Activated CD8-positive, alpha-beta T cell treated with anti-CD3 and anti-CD28 coated beads for 36 hours (primary cell): ENCODE measurements at regions not wholly inside any gene's neighbourhood (a gene's known extent, or its start where the extent isn't known, plus 50 kb on each side); places are given as distances from the start of the nearest gene placed in this dataset.
"Not testable (repeated sequence)": the region's sequence is repeated elsewhere in the genome, so short reads cannot be mapped to it uniquely, and the experiment has no call there.

Experiments
- ATAC-seq: fragments of 200-7000 bp; cut with Tn5 transposase; one replicate; pipeline ENCODE4 v1.10.0; 2021; ENCODE audit warnings: mild to moderate bottlenecking, moderate library complexity
- CTCF ChIA-PET: fragments of 350-600 bp; sonication (Branson Sonifier 250); formaldehyde crosslinking; loops from one replicate; lab custom pipeline; 2021; ENCODE audit warnings: antibody characterized with exemption; lab: Charles Lee
- POLR2A ChIA-PET: fragments of 350-600 bp; sonication (Branson Sonifier 250); formaldehyde crosslinking; loops from one replicate; lab custom pipeline; 2021; ENCODE audit warnings: antibody characterized with exemption; lab: Charles Lee
- DNase-seq: peaks from one replicate; pipeline ENCODE4 v3.0.0-alpha.2; 2020
- H3K27ac Mint-ChIP-seq: one replicate; pipeline ENCODE4 v1.8.0; 2021; ENCODE audit warnings: mild to moderate bottlenecking, mixed read lengths
- H3K27me3 Mint-ChIP-seq: one replicate; pipeline ENCODE4 v1.8.0; 2021; ENCODE audit warnings: mixed read lengths
- H3K36me3 Mint-ChIP-seq: one replicate; pipeline ENCODE4 v1.8.0; 2021; ENCODE audit warnings: low read depth, mixed read lengths
- H3K4me1 Mint-ChIP-seq: one replicate; pipeline ENCODE4 v1.8.0; 2021; ENCODE audit warnings: low read depth, mixed read lengths
- H3K4me3 Mint-ChIP-seq: one replicate; pipeline ENCODE4 v1.8.0; 2021; ENCODE audit warnings: mild to moderate bottlenecking, moderate library complexity, mixed read lengths
- H3K9me3 Mint-ChIP-seq: one replicate; pipeline ENCODE4 v1.8.0; 2021; ENCODE audit warnings: mixed read lengths
- intact Hi-C: fragments of 100-400 bp; cut with micrococcal nuclease; formaldehyde crosslinking; loops from one replicate; pipeline ENCODE4 v1.10.0; 2022
- TF ChIP-seq, protein P1 (sequence below): fragments of 200-600 bp; IDR thresholded peaks from one replicate; pipeline ENCODE4 v1.8.0; 2022; ENCODE audit warnings: antibody characterized with exemption, mild to moderate bottlenecking

DNA sequence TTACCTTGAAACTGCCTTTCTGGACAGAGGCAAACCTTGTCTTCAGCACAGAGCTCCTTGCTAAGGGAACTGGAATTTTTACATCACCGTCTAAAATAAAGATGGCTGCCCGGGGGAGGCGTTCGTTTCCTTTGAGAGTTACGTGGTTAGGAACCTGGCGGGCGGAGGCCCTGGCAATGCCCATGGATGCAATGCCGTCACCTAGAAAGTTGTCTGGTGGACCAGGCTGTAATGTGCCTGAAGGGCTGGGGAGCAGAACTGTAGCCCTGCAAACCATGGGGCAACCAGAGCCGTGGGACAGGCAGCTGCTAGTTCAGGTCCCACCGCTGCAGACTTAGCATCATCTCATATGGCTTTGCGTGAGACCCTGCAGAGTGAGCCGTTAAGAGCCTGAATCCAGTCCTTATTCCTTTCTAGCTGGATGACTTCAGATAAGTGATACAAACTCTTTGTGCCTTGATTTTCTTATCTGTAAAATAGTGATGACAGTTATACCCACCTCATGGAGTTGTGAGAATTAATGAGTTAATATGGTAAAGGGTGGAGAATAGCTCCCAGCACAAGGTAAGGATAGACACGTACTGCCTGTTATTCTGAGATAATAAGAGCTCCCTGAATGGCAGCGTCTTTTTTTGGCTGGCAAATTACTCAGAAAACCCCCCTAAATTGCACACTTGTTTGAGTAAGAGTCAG lies 219.7 kb downstream of the EMX2 start:
- peaks cover 16% of the 10 kb centered on the region for H3K27me3 Mint-ChIP-seq
- no peaks in the 10 kb centered on the region for H3K36me3 Mint-ChIP-seq
- H3K4me3 Mint-ChIP-seq, result no peak overlapping the region
- ChIA-PET CTCF (no interaction called here), POLR2A (no interaction called here)
- DNase-seq, result no peak
- ATAC-seq, result no peak
- no peak overlapping the region for H3K27ac Mint-ChIP-seq
- no peaks in the 10 kb centered on the region for H3K4me1 Mint-ChIP-seq
- TF ChIP-seq, protein P1, sequence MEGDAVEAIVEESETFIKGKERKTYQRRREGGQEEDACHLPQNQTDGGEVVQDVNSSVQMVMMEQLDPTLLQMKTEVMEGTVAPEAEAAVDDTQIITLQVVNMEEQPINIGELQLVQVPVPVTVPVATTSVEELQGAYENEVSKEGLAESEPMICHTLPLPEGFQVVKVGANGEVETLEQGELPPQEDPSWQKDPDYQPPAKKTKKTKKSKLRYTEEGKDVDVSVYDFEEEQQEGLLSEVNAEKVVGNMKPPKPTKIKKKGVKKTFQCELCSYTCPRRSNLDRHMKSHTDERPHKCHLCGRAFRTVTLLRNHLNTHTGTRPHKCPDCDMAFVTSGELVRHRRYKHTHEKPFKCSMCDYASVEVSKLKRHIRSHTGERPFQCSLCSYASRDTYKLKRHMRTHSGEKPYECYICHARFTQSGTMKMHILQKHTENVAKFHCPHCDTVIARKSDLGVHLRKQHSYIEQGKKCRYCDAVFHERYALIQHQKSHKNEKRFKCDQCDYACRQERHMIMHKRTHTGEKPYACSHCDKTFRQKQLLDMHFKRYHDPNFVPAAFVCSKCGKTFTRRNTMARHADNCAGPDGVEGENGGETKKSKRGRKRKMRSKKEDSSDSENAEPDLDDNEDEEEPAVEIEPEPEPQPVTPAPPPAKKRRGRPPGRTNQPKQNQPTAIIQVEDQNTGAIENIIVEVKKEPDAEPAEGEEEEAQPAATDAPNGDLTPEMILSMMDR, result no peak
- H3K9me3 Mint-ChIP-seq, result no peaks in the 10 kb centered on the region
- intact Hi-C loops, result no loop called here

GRCh38 chr10:117762819-117763172 lies 220.2 kb downstream of the EMX2 start:
- ATAC-seq (no peak), DNase-seq (no peak)
- Mint-ChIP-seq H3K4me3 (no peak overlapping the region), H3K27me3 (peaks cover 16% of the 10 kb centered on the region), H3K27ac (no peak overlapping the region), H3K9me3 (no peaks in the 10 kb centered on the region), H3K4me1 (no peaks in the 10 kb centered on the region), H3K36me3 (no peaks in the 10 kb centered on the region)
- CTCF ChIA-PET, result no interaction called here
- intact Hi-C loops, result no loop called here
- TF ChIP-seq, protein P1, result no peak
- POLR2A ChIA-PET, result no interaction called here

GRCh38 chr10:117763528-117763927 lies 221.0 kb downstream of the EMX2 start:
- ChIA-PET POLR2A (no interaction called here), CTCF (no interaction called here)
- Mint-ChIP-seq H3K4me1 (no peaks in the 10 kb centered on the region), H3K9me3 (no peaks in the 10 kb centered on the region), H3K27ac (no peak overlapping the region), H3K36me3 (no peaks in the 10 kb centered on the region), H3K4me3 (no peak overlapping the region), H3K27me3 (peaks cover 15% of the 10 kb centered on the region)
- intact Hi-C loops, result no loop called here
- DNase-seq, result no peak
- no peak for ATAC-seq
- TF ChIP-seq, protein P1, result no peak

DNA sequence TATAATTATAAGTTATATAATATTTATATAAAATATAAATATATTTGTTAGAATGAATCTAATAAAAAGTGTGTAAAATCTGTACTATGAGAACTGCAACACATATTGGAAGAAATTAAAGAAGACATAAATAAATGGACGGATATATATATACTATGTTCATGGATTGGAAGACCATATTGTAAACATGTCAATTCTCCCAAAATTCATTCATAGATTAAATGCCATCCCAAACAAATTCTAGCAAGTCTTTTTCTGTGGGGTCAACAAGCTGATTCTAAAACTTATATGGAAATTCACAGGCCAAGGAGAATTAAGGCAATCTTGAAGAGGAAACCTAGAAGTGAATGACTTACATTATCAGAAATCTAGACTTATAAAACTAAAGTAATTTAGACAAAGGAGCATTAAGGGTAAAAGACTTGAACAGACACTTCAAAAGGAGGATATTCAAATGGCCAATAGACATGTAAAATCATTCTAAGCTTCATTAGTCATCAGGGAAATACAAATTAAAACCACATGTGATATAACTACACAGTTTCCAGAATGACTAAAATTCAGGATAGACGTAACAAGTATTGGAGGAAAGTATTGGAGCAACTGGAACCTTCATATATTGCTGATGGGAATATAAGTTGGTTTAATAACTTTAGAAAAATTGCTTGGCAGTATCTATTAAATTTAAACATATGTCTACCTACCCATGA lies 225.9 kb downstream of the EMX2 start:
- POLR2A ChIA-PET, result no interaction called here
- intact Hi-C loops, result no loop called here

DNA sequence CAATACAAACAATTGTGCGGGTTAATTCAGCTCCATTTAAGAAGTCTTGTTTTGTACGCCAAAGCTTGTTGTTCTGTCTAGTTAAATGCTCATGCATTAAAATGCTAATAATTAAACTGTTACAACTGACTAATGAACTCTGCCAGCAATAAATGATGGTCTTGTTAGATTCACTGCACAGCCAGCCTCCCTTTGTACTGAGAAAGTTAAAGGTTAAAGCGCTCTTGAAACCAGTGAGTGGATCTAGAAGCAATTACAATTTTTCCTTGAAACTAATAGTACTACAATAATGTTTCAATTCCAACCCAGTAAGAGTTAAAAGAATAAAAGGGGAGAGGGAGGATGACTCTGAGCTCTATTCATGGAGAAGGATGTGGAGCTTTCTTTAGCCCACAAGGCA lies 233.0 kb downstream of the EMX2 start:
- DNase-seq (no peak), ATAC-seq (no peak)
- H3K36me3 Mint-ChIP-seq, result no peaks in the 10 kb centered on the region
- no peak overlapping the region for H3K27ac Mint-ChIP-seq
- H3K4me3 Mint-ChIP-seq, result no peak overlapping the region
- TF ChIP-seq, protein P1, result no peak
- H3K27me3 Mint-ChIP-seq, result peaks cover 8% of the 10 kb centered on the region
- intact Hi-C loops, result no loop called here
- ChIA-PET POLR2A (no interaction called here), CTCF (no interaction called here)
- H3K9me3 Mint-ChIP-seq, result no peaks in the 10 kb centered on the region
- no peaks in the 10 kb centered on the region for H3K4me1 Mint-ChIP-seq

More for the DNA sequence above, 225.9 kb downstream of the EMX2 start:
- Mint-ChIP-seq H3K27ac (no peak overlapping the region), H3K4me1 (no peaks in the 10 kb centered on the region), H3K4me3 (no peak overlapping the region), H3K9me3 (no peaks in the 10 kb centered on the region), H3K27me3 (peaks cover 7% of the 10 kb centered on the region), H3K36me3 (no peaks in the 10 kb centered on the region)
- CTCF ChIA-PET, result no interaction called here
- ATAC-seq, result no peak
- DNase-seq, result no peak
- TF ChIP-seq, protein P1, result no peak

- ATAC-seq, H3K4me1 Mint-ChIP-seq, H3K27me3 Mint-ChIP-seq, CTCF ChIA-PET, H3K36me3 Mint-ChIP-seq, DNase-seq, H3K4me3 Mint-ChIP-seq, H3K27ac Mint-ChIP-seq, intact Hi-C loops, H3K9me3 Mint-ChIP-seq: not testable (repeated sequence)
- POLR2A ChIA-PET, result interaction anchor here (0.6 kb wide), 1 partner anchor 684 kb away, joined by 3 read pairs; no protein-coding TSS in a partner anchor
Measured at GRCh38 chr10:117777222-117777621, 234.7 kb downstream of the EMX2 start.
